HL-60 (cell line): ENCODE measurements at regions not wholly inside any gene's neighbourhood (a gene's known extent, or its start where the extent isn't known, plus 50 kb on each side); places are given as distances from the start of the nearest gene placed in this dataset.

Source experiments
- GABPA ChIP-seq: IDR thresholded peaks from 2 replicates; pipeline ENCODE4 v1.6.1; 2012; ENCODE audit warnings: low read depth
- TF ChIP-seq, protein P1 (sequence below): IDR thresholded peaks from one replicate; pipeline ENCODE4 v1.5.1; 2011; ENCODE audit warnings: low read length, control low read depth, inconsistent platforms; ENCODE audit not compliant: insufficient read depth

DNA sequence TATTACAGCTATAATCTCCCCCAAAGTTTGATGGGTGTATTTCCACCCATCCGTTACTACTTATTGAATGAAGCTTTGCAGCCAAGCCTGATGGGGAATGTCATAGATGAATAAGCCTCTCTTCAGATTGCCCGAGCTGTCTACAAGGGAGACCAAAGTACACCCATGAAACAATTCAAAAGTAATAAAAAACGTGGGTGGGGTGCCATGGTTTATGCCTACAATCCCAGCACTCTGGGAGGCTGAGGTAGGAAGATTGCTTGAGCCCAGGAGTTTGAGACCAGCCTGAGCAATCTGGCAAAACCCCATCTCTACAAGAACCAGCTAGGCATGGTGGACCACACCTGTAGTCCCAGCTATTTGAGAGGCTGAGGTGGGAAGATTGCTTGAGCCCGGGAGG is 419.2 kb downstream of the FGF9 start:
- TF ChIP-seq GABPA, result no peak
- TF ChIP-seq, protein P1, sequence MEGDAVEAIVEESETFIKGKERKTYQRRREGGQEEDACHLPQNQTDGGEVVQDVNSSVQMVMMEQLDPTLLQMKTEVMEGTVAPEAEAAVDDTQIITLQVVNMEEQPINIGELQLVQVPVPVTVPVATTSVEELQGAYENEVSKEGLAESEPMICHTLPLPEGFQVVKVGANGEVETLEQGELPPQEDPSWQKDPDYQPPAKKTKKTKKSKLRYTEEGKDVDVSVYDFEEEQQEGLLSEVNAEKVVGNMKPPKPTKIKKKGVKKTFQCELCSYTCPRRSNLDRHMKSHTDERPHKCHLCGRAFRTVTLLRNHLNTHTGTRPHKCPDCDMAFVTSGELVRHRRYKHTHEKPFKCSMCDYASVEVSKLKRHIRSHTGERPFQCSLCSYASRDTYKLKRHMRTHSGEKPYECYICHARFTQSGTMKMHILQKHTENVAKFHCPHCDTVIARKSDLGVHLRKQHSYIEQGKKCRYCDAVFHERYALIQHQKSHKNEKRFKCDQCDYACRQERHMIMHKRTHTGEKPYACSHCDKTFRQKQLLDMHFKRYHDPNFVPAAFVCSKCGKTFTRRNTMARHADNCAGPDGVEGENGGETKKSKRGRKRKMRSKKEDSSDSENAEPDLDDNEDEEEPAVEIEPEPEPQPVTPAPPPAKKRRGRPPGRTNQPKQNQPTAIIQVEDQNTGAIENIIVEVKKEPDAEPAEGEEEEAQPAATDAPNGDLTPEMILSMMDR, result no peak
